ACC112 (cell line): ENCODE measurements at regions not wholly inside any gene's neighbourhood (a gene's known extent, or its start where the extent isn't known, plus 50 kb on each side); places are given as distances from the start of the nearest gene placed in this dataset.

Source experiments
- H2AFZ ChIP-seq: fragments of 200-600 bp; sonication (generic); one replicate; pipeline ENCODE4 v1.6.0; 2017; ENCODE audit warnings: antibody characterized with exemption, low read length; ENCODE audit not compliant: unreplicated experiment
- H3K27ac ChIP-seq: fragments of 200-600 bp; sonication (generic); 2 replicates; pipeline ENCODE4 v1.5.1; 2014; ENCODE audit warnings: low read depth, mild to moderate bottlenecking, antibody characterized with exemption, low read length, moderate library complexity
- H3K27me3 ChIP-seq: fragments of 200-600 bp; sonication (generic); 2 replicates; pipeline ENCODE4 v1.6.1; 2014; ENCODE audit warnings: mild to moderate bottlenecking, antibody characterized with exemption, low read length, moderate library complexity, mixed read lengths; ENCODE audit not compliant: insufficient read depth
- H3K36me3 ChIP-seq: fragments of 200-600 bp; sonication (generic); 2 replicates; pipeline ENCODE4 v1.6.1; 2016; ENCODE audit warnings: mild to moderate bottlenecking, antibody characterized with exemption, low read length, moderate library complexity, mixed read lengths; ENCODE audit not compliant: insufficient read depth
- H3K4me1 ChIP-seq: fragments of 200-600 bp; sonication (generic); one replicate; pipeline ENCODE4 v1.6.1; 2016; ENCODE audit warnings: low read length, mixed read lengths; ENCODE audit not compliant: insufficient read depth, unreplicated experiment, control insufficient read depth
- H3K4me3 ChIP-seq: fragments of 200-600 bp; sonication (generic); 2 replicates; pipeline ENCODE4 v1.5.1; 2014; ENCODE audit warnings: mild to moderate bottlenecking, low read depth, low read length
- H3K79me2 ChIP-seq: fragments of 200-600 bp; sonication (generic); one replicate; pipeline ENCODE4 v1.6.0; 2016; ENCODE audit warnings: low read length; ENCODE audit not compliant: control insufficient read depth, unreplicated experiment, insufficient read depth

DNA sequence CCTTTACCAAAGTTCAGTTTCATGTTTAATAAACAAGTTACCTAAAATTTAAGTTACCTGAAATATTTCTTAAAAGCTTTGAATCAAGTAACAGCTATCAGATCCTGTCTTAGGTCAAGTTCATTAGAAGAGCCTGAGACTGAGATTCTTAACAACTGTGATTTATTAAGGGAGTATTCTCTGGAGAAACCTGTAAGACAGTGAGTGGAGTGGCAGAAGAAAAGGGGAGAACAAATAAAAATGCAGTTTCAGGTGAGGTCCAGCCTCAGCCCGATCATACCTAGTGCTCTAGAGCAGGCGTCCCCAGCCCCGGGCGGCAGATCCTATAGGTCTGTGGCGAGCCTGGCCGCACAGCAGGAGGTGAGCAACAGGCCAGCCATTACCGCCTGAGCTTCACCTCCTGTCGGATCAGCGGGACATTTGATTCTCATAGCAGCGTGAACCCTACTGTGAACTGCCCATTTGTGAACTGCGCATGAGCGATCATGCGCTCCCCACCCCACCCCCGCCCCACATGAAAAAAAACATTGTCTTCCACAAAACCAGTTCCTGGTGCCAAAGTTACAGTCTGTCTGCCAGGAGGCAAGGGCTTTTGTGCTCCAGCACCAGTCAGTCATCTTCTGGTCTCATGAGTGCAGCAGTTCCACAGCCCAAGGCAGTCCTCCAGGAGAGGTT, 59.2 kb upstream of the ADGRB3 start:
- H3K4me3 ChIP-seq = no peak overlapping the region
- H2AFZ ChIP-seq = no peak overlapping the region
- no peak overlapping the region for H3K27ac ChIP-seq
- no peaks in the 10 kb centered on the region for H3K36me3 ChIP-seq
- H3K79me2 ChIP-seq = no peaks in the 10 kb centered on the region
- peaks cover 5% of the 10 kb centered on the region for H3K27me3 ChIP-seq
- no peaks in the 10 kb centered on the region for H3K4me1 ChIP-seq

DNA sequence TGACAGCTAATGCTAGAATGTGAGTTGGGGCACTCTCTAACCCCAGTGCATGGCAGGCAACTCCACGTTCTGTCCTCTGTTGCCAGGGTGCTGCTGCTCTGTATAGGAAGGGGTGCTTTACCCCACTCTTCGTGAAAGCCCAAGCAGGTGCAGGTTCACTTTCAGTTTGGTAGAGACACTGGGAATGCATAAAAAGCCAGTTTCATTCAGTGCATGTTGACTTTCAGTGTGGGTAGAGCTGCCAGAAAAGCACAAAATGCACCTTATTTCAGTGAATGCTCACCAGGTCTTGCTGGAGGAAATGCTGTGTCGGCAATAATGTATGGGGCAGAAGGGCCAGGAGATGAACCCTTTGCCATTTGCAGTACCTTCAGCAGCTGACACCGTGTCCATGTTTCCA, 62.1 kb upstream of the ADGRB3 start:
- H2AFZ ChIP-seq = no peak overlapping the region
- H3K4me3 ChIP-seq = no peak overlapping the region
- H3K27me3 ChIP-seq = peaks cover 5% of the 10 kb centered on the region
- no peak overlapping the region for H3K27ac ChIP-seq
- no peaks in the 10 kb centered on the region for H3K79me2 ChIP-seq
- no peaks in the 10 kb centered on the region for H3K4me1 ChIP-seq
- H3K36me3 ChIP-seq = no peaks in the 10 kb centered on the region

GRCh38 chr6:68572525-68572924, 62.6 kb upstream of the ADGRB3 start:
- Histone ChIP-seq H3K4me3 (no peak overlapping the region), H2AFZ (no peak overlapping the region), H3K4me1 (no peaks in the 10 kb centered on the region), H3K79me2 (no peaks in the 10 kb centered on the region), H3K36me3 (no peaks in the 10 kb centered on the region), H3K27me3 (peaks cover 5% of the 10 kb centered on the region), H3K27ac (no peak overlapping the region)

- Histone ChIP-seq H3K27me3 (no peaks in the 10 kb centered on the region), H3K4me3 (no peak overlapping the region), H3K4me1 (no peaks in the 10 kb centered on the region), H3K36me3 (no peaks in the 10 kb centered on the region), H3K79me2 (no peaks in the 10 kb centered on the region), H3K27ac (no peak overlapping the region), H2AFZ (no peak overlapping the region)
Measured at GRCh38 chr6:68559716-68560115, 75.4 kb upstream of the ADGRB3 start.

DNA sequence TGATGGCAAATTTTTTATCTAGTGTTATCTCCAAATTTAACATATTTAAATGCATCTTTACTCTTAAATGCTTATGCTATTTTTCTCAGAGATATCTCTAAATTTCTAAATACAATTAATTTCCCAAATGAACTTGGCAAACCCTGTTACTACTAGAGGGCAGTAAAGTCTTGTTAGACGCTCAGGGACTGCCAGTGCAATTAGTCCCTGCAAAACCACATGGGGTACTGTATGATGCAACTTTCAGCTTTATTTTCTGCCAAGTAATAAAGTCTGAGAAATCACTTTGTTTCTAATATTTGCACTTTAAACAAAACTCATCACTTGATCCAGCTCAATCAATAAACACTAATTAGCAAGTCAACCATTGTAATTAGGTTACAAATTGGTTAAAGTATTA, 76.0 kb upstream of the ADGRB3 start:
- Histone ChIP-seq H3K4me1 (no peaks in the 10 kb centered on the region), H2AFZ (no peak overlapping the region), H3K4me3 (no peak overlapping the region), H3K79me2 (no peaks in the 10 kb centered on the region), H3K27ac (no peak overlapping the region), H3K27me3 (no peaks in the 10 kb centered on the region), H3K36me3 (no peaks in the 10 kb centered on the region)

GRCh38 chr6:68546620-68547019, 88.5 kb upstream of the ADGRB3 start:
- Histone ChIP-seq H3K79me2 (no peaks in the 10 kb centered on the region), H3K27me3 (no peaks in the 10 kb centered on the region), H3K27ac (no peak overlapping the region), H3K4me1 (no peaks in the 10 kb centered on the region), H3K36me3 (no peaks in the 10 kb centered on the region), H2AFZ (no peak overlapping the region), H3K4me3 (no peak overlapping the region)

GRCh38 chr6:68544450-68544849, 90.6 kb upstream of the ADGRB3 start:
- H3K36me3 ChIP-seq = no peaks in the 10 kb centered on the region
- H3K27ac ChIP-seq = no peak overlapping the region
- H3K27me3 ChIP-seq = no peaks in the 10 kb centered on the region
- H2AFZ ChIP-seq = no peak overlapping the region
- no peaks in the 10 kb centered on the region for H3K79me2 ChIP-seq
- H3K4me3 ChIP-seq = no peak overlapping the region
- no peaks in the 10 kb centered on the region for H3K4me1 ChIP-seq

GRCh38 chr6:68533339-68533795, 101.7 kb upstream of the ADGRB3 start:
- H3K4me3 ChIP-seq = no peak overlapping the region
- H3K27ac ChIP-seq = no peak overlapping the region
- no peak overlapping the region for H2AFZ ChIP-seq
- no peaks in the 10 kb centered on the region for H3K27me3 ChIP-seq
- no peaks in the 10 kb centered on the region for H3K79me2 ChIP-seq
- H3K4me1 ChIP-seq = no peaks in the 10 kb centered on the region
- H3K36me3 ChIP-seq = no peaks in the 10 kb centered on the region

- H3K4me3 ChIP-seq = no peak overlapping the region
- no peak overlapping the region for H3K27ac ChIP-seq
- H3K27me3 ChIP-seq = no peaks in the 10 kb centered on the region
- H2AFZ ChIP-seq = no peak overlapping the region
- H3K4me1 ChIP-seq = no peaks in the 10 kb centered on the region
- no peaks in the 10 kb centered on the region for H3K36me3 ChIP-seq
- H3K79me2 ChIP-seq = no peaks in the 10 kb centered on the region
Measured at GRCh38 chr6:68527691-68528090, 107.4 kb upstream of the ADGRB3 start.

DNA sequence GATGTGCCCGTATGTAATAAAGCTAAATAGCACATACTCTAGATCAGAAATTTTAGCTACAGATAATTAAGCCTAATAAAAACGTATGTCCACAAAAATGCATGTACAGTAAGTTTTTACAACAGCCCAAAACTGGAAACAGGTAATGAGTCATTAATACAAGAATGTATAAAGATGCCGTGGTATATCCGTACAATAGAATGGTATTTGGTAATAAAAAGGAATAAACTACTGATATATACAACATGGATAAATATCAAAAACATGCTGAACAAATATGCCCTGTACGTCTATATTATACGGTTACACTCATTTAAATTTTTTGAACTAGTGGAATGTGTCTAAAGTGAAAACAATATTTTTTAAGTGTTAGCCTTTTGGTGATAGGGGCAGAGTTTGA, 128.2 kb upstream of the ADGRB3 start:
- no peaks in the 10 kb centered on the region for H3K36me3 ChIP-seq
- H3K27ac ChIP-seq = no peak overlapping the region
- no peak overlapping the region for H2AFZ ChIP-seq
- H3K4me3 ChIP-seq = no peak overlapping the region
- H3K27me3 ChIP-seq = no peaks in the 10 kb centered on the region
- no peaks in the 10 kb centered on the region for H3K79me2 ChIP-seq
- H3K4me1 ChIP-seq = no peaks in the 10 kb centered on the region

DNA sequence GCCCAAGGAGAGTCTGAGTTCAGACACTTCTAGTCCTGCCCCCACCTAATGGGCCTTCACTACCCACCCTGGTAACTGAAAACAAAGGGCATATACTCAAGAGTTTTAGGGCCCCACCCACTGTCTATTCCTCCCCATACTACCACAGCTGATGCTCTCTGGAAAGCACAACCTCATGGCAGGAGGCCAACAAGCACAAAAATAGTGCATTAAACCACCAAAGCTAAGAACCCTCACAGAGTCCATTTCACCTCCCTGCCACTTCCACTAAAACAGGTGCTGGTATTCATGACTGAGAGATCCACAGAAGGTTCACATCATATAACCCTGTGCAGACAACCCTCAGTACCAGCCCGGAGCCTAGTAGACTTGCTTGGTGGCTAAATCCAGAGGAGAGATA, 132.1 kb upstream of the ADGRB3 start:
- no peak overlapping the region for H3K27ac ChIP-seq
- no peaks in the 10 kb centered on the region for H3K36me3 ChIP-seq
- H3K79me2 ChIP-seq = no peaks in the 10 kb centered on the region
- H3K27me3 ChIP-seq = no peaks in the 10 kb centered on the region
- H3K4me3 ChIP-seq = no peak overlapping the region
- H2AFZ ChIP-seq = no peak overlapping the region
- no peaks in the 10 kb centered on the region for H3K4me1 ChIP-seq
